WTC11 (cell line): ENCODE measurements at regions not wholly inside any gene's neighbourhood (a gene's known extent, or its start where the extent isn't known, plus 50 kb on each side); places are given as distances from the start of the nearest gene placed in this dataset.

Experiments
- CREM ChIP-seq: sonication (generic); formaldehyde crosslinking; IDR thresholded peaks from 2 replicates; pipeline ENCODE4 v1.8.1; 2022; ENCODE audit warnings: mild to moderate bottlenecking, missing genetic modification reagents, moderate library complexity
- CTCF ChIP-seq: fragments of 200-600 bp; IDR thresholded peaks from 2 replicates; pipeline ENCODE4 v1.8.0; 2022; ENCODE audit warnings: antibody characterized with exemption
- MLX ChIP-seq: sonication (generic); formaldehyde crosslinking; IDR thresholded peaks from 2 replicates; pipeline ENCODE4 v1.8.1; 2023; ENCODE audit warnings: mild to moderate bottlenecking, missing genetic modification reagents, moderate library complexity
- NFYB ChIP-seq: sonication (generic); formaldehyde crosslinking; conservative IDR thresholded peaks from 2 replicates; pipeline ENCODE4 v1.8.0; 2022; ENCODE audit warnings: low read depth, missing genetic modification reagents
- OVOL2 ChIP-seq: fragments of 250-450 bp; sonication (Bioruptor Pico); IDR thresholded peaks from 2 replicates; pipeline ENCODE4 v1.9.0; 2021; ENCODE audit warnings: mild to moderate bottlenecking, borderline replicate concordance
- PRRX2 ChIP-seq: fragments of 250-450 bp; sonication (Bioruptor Pico); IDR thresholded peaks from 2 replicates; pipeline ENCODE4 v1.8.0; 2021; ENCODE audit warnings: mild to moderate bottlenecking
- ZNF512 ChIP-seq: sonication (generic); formaldehyde crosslinking; IDR thresholded peaks from 2 replicates; pipeline ENCODE4 v1.8.1; 2022; ENCODE audit warnings: missing genetic modification reagents, borderline replicate concordance
- TF ChIP-seq, protein P1 (sequence below): fragments of 250-450 bp; sonication (Bioruptor Pico); conservative IDR thresholded peaks from 2 replicates; pipeline ENCODE4 v1.9.0; 2021; ENCODE audit warnings: mild to moderate bottlenecking
- TF ChIP-seq, protein P2 (sequence below): sonication (generic); formaldehyde crosslinking; conservative IDR thresholded peaks from 2 replicates; pipeline ENCODE4 v1.8.1; 2022; ENCODE audit warnings: mild to moderate bottlenecking, missing genetic modification reagents
- TF ChIP-seq, protein P3 (sequence below): sonication (generic); formaldehyde crosslinking; IDR thresholded peaks from 2 replicates; pipeline ENCODE4 v1.8.1; 2022; ENCODE audit warnings: low read depth, missing genetic modification reagents, borderline replicate concordance

DNA sequence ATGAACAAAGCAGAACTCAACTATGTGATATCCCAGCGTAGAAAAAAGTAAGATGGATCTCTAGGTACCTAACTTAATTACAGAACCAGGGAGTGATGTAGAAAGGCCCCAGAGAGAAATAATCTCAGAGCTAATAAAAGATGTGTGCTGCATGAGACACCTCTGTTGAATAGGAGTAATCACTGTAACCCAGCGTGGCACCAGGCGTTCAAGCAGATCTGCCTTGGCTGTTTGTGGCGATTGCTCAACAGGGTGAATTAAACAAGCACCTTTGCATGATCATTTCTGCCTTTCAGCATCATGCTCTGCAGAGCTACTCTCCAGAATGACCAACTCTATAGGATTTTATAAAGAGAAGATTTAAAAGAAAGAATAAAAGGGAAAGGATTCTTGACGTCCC is 81.7 kb upstream of the KCNIP4 start:
- TF ChIP-seq CREM (CRISPR knock-in tag) (no peak), CTCF (no peak), PRRX2 (no peak), MLX (no peak), ZNF512 (no peak), NFYB (CRISPR knock-in tag) (no peak), OVOL2 (no peak)
- TF ChIP-seq, protein P1, sequence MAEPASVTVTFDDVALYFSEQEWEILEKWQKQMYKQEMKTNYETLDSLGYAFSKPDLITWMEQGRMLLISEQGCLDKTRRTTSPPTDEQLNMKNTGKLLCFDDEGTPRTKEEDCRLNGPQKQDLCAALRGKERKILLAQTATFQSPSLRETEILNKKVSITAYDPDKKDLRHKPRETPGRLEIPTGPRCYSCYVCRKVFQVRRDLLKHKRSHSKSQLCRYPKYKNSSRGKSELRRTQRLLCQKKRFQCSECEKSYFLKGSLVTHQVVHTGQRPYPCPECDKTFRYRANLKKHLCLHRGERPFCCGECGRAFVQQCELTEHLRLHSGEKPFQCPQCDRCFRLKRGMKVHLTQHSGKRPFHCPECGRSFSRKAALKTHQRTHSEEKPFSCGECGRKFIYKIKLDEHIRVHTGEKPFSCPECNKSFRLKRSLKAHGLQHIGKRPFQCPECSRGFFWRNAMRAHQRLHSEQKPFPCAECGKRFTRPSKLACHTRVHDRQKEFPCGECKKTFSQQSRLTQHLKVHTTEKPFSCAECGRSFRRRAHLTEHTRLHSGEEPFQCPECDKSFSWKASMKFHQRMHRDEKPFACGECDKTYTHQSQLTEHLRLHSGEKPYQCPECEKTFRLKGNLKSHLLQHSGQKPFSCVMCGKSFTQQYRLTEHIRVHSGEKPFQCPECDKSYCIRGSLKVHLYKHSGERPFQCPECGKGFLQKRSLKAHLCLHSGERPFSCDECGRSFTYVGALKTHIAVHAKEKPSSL (CRISPR knock-in tag) = no peak
- TF ChIP-seq, protein P2, sequence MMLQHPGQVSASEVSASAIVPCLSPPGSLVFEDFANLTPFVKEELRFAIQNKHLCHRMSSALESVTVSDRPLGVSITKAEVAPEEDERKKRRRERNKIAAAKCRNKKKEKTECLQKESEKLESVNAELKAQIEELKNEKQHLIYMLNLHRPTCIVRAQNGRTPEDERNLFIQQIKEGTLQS = no peak
- TF ChIP-seq, protein P3, sequence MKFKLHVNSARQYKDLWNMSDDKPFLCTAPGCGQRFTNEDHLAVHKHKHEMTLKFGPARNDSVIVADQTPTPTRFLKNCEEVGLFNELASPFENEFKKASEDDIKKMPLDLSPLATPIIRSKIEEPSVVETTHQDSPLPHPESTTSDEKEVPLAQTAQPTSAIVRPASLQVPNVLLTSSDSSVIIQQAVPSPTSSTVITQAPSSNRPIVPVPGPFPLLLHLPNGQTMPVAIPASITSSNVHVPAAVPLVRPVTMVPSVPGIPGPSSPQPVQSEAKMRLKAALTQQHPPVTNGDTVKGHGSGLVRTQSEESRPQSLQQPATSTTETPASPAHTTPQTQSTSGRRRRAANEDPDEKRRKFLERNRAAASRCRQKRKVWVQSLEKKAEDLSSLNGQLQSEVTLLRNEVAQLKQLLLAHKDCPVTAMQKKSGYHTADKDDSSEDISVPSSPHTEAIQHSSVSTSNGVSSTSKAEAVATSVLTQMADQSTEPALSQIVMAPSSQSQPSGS = no peak
